ENCODE measurements at regions not wholly inside any gene's neighbourhood (a gene's known extent, or its start where the extent isn't known, plus 50 kb on each side); places are given as distances from the start of the nearest gene placed in this dataset.

DNA sequence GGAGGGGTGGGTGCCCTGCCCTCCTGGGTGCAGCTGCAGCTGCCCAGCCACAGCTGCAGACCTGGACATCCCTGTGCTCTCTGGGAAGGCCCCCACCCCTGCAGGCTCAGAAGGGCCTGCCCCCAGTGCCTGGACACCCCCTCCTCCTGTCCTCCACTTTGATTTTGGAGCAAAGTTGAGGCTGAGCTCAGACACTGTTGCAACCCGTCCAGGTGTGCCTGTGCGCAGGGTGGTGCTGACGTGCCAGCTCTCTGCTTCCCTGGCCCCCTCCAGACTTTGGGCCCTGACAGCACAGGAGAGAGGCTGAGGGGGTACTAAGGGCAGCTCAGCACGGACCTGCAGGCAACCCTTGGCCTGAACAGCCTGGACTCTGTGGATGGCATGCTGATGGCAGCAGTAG, 750.3 kb downstream of the ARAP2 start:
- H3K4me3 Mint-ChIP-seq (ENCODE audit: unreplicated experiment), result no peak overlapping the region
- H3K36me3 Mint-ChIP-seq (ENCODE audit: low read depth, unreplicated experiment), result no peaks in the 10 kb centered on the region
- TF ChIP-seq, protein P1, sequence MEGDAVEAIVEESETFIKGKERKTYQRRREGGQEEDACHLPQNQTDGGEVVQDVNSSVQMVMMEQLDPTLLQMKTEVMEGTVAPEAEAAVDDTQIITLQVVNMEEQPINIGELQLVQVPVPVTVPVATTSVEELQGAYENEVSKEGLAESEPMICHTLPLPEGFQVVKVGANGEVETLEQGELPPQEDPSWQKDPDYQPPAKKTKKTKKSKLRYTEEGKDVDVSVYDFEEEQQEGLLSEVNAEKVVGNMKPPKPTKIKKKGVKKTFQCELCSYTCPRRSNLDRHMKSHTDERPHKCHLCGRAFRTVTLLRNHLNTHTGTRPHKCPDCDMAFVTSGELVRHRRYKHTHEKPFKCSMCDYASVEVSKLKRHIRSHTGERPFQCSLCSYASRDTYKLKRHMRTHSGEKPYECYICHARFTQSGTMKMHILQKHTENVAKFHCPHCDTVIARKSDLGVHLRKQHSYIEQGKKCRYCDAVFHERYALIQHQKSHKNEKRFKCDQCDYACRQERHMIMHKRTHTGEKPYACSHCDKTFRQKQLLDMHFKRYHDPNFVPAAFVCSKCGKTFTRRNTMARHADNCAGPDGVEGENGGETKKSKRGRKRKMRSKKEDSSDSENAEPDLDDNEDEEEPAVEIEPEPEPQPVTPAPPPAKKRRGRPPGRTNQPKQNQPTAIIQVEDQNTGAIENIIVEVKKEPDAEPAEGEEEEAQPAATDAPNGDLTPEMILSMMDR (IDR thresholded peaks at IDR 0.05; ENCODE audit: unreplicated experiment), result no peak
- H3K4me1 Mint-ChIP-seq (ENCODE audit: unreplicated experiment), result no peaks in the 10 kb centered on the region
- no peaks in the 10 kb centered on the region for H3K27me3 Mint-ChIP-seq (ENCODE audit: unreplicated experiment)
- no peak for DNase-seq (ENCODE audit: low spot score)
- H3K27ac Mint-ChIP-seq (ENCODE audit: unreplicated experiment), result no peak overlapping the region
- H3K9me3 Mint-ChIP-seq (ENCODE audit: unreplicated experiment), result no peaks in the 10 kb centered on the region

DNA sequence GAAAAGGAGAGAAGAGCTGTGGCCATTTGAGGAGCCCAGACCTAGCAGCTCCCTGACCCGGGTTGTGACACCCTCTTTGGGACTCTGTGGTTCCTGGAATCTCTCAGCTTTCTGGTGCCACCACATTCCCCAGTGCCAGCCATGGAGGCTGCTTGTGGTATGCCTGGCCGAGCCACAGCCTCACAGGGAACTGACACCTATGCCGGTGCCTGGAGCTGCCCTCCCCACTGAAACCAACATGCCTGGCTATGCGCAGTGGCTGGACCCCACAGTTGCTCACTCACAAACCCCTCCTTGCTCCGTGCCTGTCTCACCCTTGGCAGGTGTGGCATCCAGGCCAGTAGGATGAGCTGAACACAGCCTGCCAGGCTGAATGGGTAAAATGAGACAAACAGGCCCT, 749.4 kb downstream of the ARAP2 start:
- no peaks in the 10 kb centered on the region for H3K27me3 Mint-ChIP-seq (ENCODE audit: unreplicated experiment)
- H3K4me1 Mint-ChIP-seq (ENCODE audit: unreplicated experiment), result no peaks in the 10 kb centered on the region
- no peaks in the 10 kb centered on the region for H3K36me3 Mint-ChIP-seq (ENCODE audit: low read depth, unreplicated experiment)
- no peaks in the 10 kb centered on the region for H3K9me3 Mint-ChIP-seq (ENCODE audit: unreplicated experiment)
- TF ChIP-seq, protein P1 (IDR thresholded peaks at IDR 0.05; ENCODE audit: unreplicated experiment), result no peak
- H3K4me3 Mint-ChIP-seq (ENCODE audit: unreplicated experiment), result no peak overlapping the region
- DNase-seq (ENCODE audit: low spot score), result no peak
- peak overlapping the region; percentile 24 for H3K27ac Mint-ChIP-seq (ENCODE audit: unreplicated experiment)

DNA sequence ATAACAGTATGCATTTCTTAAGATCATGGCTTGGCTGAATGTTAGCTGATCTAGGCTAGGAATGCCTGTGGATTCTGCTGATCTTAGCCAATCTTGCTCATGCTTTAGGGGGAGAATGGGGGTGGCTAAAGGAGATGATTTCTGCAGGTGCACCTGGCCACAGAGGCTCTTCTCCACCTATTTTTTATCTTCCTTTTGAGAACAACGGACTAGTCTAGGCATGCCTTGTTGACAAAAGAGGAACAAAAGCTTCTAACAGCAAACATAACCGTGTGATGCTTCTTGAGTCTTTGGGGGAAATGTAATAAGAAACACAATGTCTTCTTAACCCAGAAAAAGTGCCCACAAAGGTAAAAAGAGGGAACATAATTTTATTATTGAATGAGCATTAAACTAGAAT, 743.5 kb downstream of the ARAP2 start:
- Mint-ChIP-seq H3K4me1 (ENCODE audit: unreplicated experiment) (no peaks in the 10 kb centered on the region), H3K4me3 (ENCODE audit: unreplicated experiment) (no peak overlapping the region), H3K36me3 (ENCODE audit: low read depth, unreplicated experiment) (no peaks in the 10 kb centered on the region), H3K9me3 (ENCODE audit: unreplicated experiment) (no peaks in the 10 kb centered on the region), H3K27ac (ENCODE audit: unreplicated experiment) (no peak overlapping the region), H3K27me3 (ENCODE audit: unreplicated experiment) (no peaks in the 10 kb centered on the region)
- no peak for DNase-seq (ENCODE audit: low spot score)
- TF ChIP-seq, protein P1 (IDR thresholded peaks at IDR 0.05; ENCODE audit: unreplicated experiment), result no peak

DNA sequence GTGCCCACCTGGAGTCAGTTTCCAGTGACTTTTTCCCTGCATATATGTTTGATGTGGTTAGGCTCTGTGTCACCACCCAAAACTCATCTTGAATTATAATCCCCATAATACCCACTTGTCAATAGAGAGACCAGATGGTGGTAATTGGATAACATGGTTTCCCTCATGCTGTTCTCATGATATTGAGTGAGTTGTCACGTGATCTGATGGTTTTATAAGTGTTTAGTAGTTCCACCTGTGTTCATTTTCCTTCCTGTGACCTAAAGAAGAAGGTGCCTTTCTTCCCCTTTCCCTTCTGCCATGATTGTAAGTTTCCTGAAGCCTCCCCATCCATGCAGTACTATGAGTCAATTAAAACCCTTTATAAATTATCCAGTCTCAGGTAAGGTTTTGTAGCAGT, 740.9 kb downstream of the ARAP2 start:
- Mint-ChIP-seq H3K27ac (ENCODE audit: unreplicated experiment) (no peak overlapping the region), H3K36me3 (ENCODE audit: low read depth, unreplicated experiment) (no peaks in the 10 kb centered on the region), H3K27me3 (ENCODE audit: unreplicated experiment) (no peaks in the 10 kb centered on the region), H3K4me1 (ENCODE audit: unreplicated experiment) (no peaks in the 10 kb centered on the region), H3K4me3 (ENCODE audit: unreplicated experiment) (no peak overlapping the region), H3K9me3 (ENCODE audit: unreplicated experiment) (no peaks in the 10 kb centered on the region)
- DNase-seq (ENCODE audit: low spot score), result no peak
- TF ChIP-seq, protein P1 (IDR thresholded peaks at IDR 0.05; ENCODE audit: unreplicated experiment), result no peak

DNA sequence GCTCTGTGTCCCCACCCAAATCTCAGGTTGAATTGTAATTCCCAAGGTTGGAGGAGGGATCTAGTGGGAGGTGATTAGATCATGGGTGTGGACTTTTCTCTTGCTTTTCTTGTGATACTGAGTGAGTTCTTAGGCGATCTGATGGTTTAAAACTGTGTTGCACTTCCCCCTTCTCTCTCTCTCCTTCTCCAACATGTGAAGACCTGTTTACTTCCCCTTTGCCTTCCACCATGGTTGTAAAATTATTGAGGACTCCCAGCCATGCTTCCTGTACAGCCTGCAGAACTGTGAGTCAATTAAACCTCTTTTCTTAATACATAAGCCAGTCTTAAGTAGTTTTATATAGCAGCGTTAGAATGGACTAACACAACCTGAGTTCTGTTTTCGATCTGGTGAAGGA, 738.2 kb downstream of the ARAP2 start:
- no peak overlapping the region for H3K4me3 Mint-ChIP-seq (ENCODE audit: unreplicated experiment)
- H3K9me3 Mint-ChIP-seq (ENCODE audit: unreplicated experiment), result no peaks in the 10 kb centered on the region
- no peaks in the 10 kb centered on the region for H3K4me1 Mint-ChIP-seq (ENCODE audit: unreplicated experiment)
- TF ChIP-seq, protein P1 (IDR thresholded peaks at IDR 0.05; ENCODE audit: unreplicated experiment), result no peak
- DNase-seq (ENCODE audit: low spot score), result no peak
- H3K36me3 Mint-ChIP-seq (ENCODE audit: low read depth, unreplicated experiment), result no peaks in the 10 kb centered on the region
- no peak overlapping the region for H3K27ac Mint-ChIP-seq (ENCODE audit: unreplicated experiment)
- H3K27me3 Mint-ChIP-seq (ENCODE audit: unreplicated experiment), result no peaks in the 10 kb centered on the region

Measured in endothelial cell (in vitro differentiated cells).